AG09309 (cell line): ENCODE measurements at regions not wholly inside any gene's neighbourhood (a gene's known extent, or its start where the extent isn't known, plus 50 kb on each side); places are given as distances from the start of the nearest gene placed in this dataset.

Source experiments
- DNase-seq: peaks from one replicate; pipeline ENCODE4 v3.0.0-alpha.2; 2010; ENCODE audit warnings: low read depth
- H3K4me3 ChIP-seq: 2 replicates; pipeline ENCODE4 v1.5.1; 2011; ENCODE audit warnings: mild to moderate bottlenecking, low read depth, low read length, moderate library complexity; ENCODE audit not compliant: control insufficient read depth
- CTCF ChIP-seq: IDR thresholded peaks from 2 replicates; pipeline ENCODE4 v1.5.1; 2011; ENCODE audit warnings: mild to moderate bottlenecking, low read depth, low read length, inconsistent platforms; ENCODE audit not compliant: insufficient read depth, control insufficient read depth; ENCODE audit errors: missing control alignments

DNA sequence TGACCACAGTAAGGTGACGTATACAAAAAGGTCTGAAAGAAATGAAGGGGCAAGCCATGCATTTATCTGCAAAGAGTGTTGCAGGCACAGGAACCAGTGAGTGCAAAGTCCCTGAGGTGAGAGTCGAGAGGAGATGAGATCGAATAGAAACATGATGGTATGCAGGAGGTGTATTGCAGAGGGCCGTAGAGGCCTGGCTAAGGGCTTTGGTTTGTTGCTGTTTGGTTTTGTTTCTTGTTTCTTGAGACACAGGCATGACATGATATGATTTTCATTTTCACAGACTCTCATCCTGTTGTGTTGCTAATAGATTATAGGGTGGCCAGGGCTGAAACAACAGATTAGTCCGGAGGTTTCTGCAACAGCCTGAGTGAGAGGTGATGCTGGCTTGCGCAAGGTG is 80.4 kb downstream of the HSPH1 start:
- no peak overlapping the region for H3K4me3 ChIP-seq
- TF ChIP-seq CTCF, result no peak
- no peak for DNase-seq

- TF ChIP-seq CTCF, result no peak
- DNase-seq, result no peak
Measured at GRCh38 chr13:31074756-31075155, 86.9 kb downstream of the HSPH1 start.

GRCh38 chr13:31073859-31074718 is 87.6 kb downstream of the HSPH1 start:
- no peak for TF ChIP-seq CTCF
- no peak for DNase-seq
- no peak overlapping the region for H3K4me3 ChIP-seq

More at GRCh38 chr13:31074756-31075155, 86.9 kb downstream of the HSPH1 start:
- H3K4me3 ChIP-seq, result no peak overlapping the region

- no peak for TF ChIP-seq CTCF
- H3K4me3 ChIP-seq, result no peak overlapping the region
- no peak for DNase-seq
Measured at GRCh38 chr13:31072041-31072440, 89.7 kb downstream of the HSPH1 start.

GRCh38 chr13:31069808-31070534 is 91.7 kb downstream of the HSPH1 start:
- TF ChIP-seq CTCF, result no peak
- no peak for DNase-seq
- no peak overlapping the region for H3K4me3 ChIP-seq

DNA sequence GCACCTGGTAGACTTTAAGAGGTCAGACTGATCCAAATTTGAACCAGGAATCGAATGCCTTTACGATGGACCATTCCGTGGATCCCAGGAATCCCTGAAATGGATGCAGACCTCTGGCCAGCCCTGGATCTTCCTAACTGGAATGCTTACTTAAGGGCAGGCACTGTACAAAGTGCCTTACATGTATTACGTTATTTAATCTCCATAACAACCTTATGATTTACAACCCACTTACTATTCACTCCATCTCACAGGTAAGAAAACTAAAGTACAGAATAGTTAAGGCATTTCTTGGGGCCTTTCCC is 93.6 kb downstream of the HSPH1 start:
- DNase-seq, result no peak
- no peak overlapping the region for H3K4me3 ChIP-seq
- no peak for TF ChIP-seq CTCF
